SK-N-SH (cell line): ENCODE measurements at regions not wholly inside any gene's neighbourhood (a gene's known extent, or its start where the extent isn't known, plus 50 kb on each side); places are given as distances from the start of the nearest gene placed in this dataset.

Source experiments
- CTCF ChIA-PET: fragments of 300-600, 350-600 bp; formaldehyde crosslinking; extraction: SDS; loops from one replicate; lab custom pipeline; 2021; lab: Yijun Ruan, JAX
- POLR2A ChIA-PET: fragments of 350-600 bp; sonication (Branson Sonifier 250); formaldehyde crosslinking; extraction: SDS; loops from one replicate; lab custom pipeline; 2020; ENCODE audit warnings: antibody characterized with exemption, inconsistent platforms; lab: Yijun Ruan, JAX
- DNase-seq: peaks from one replicate; pipeline ENCODE4 v3.0.0; 2012
- H2AFZ ChIP-seq: fragments of 200-600 bp; sonication (generic); 2 replicates; pipeline ENCODE4 v1.8.1; 2016; ENCODE audit warnings: antibody characterized with exemption, mild to moderate bottlenecking, low read depth
- H3F3A ChIP-seq: fragments of 200-600 bp; sonication (generic); replicated peaks from 2 replicates; pipeline ENCODE3; 2016; ENCODE audit warnings: antibody characterized with exemption, mild to moderate bottlenecking; ENCODE audit not compliant: insufficient read depth
- H3K27ac ChIP-seq, 2 experiments: fragments of 200-500 bp in 1 of 2; fragments of 200-600 bp in 1 of 2; sonication (Bioruptor generic) in 1 of 2; sonication (generic), shearing (Covaris generic) in 1 of 2; 2 replicates each; pipeline versions ENCODE4 v1.5.1 to v1.6.1; 2014 to 2016; ENCODE audit warnings: low read depth in 2 of 2, inconsistent platforms in 1 of 2, low read length in 1 of 2, mild to moderate bottlenecking in 1 of 2, mixed read lengths in 1 of 2
- H3K27me3 ChIP-seq: fragments of 200-600 bp; sonication (generic), shearing (Covaris generic); 2 replicates; pipeline ENCODE4 v1.6.1; 2016; ENCODE audit warnings: mixed run types; ENCODE audit not compliant: insufficient read depth
- H3K36me3 ChIP-seq, 2 experiments: fragments of 200-500 bp in 1 of 2; fragments of 200-600 bp in 1 of 2; sonication (Bioruptor generic) in 1 of 2; sonication (generic) in 1 of 2; replicated peaks in 1 of 2; 2 replicates each; pipeline versions ENCODE3 to v1.5.1; 2014 to 2016; ENCODE audit warnings: low read length in 1 of 2, mild to moderate bottlenecking in 1 of 2; ENCODE audit not compliant: insufficient read depth in 2 of 2, control insufficient read depth in 1 of 2
- H3K4me1 ChIP-seq, 2 experiments: fragments of 200-500 bp in 1 of 2; fragments of 200-600 bp in 1 of 2; sonication (Bioruptor generic) in 1 of 2; sonication (generic), shearing (Covaris generic) in 1 of 2; 2 replicates each; pipeline versions ENCODE4 v1.5.1 to v1.6.1; 2014 to 2016; ENCODE audit warnings: low read depth in 1 of 2, low read length in 1 of 2, mixed run types in 1 of 2; ENCODE audit not compliant: insufficient read depth in 2 of 2, control insufficient read depth in 1 of 2
- H3K4me2 ChIP-seq: fragments of 200-600 bp; sonication (generic), shearing (Covaris generic); 2 replicates; pipeline ENCODE4 v1.6.1; 2017; ENCODE audit warnings: mixed run types
- H3K4me3 ChIP-seq, 2 experiments: fragments of 200-500 bp in 1 of 2; fragments of 200-600 bp in 1 of 2; sonication (Bioruptor generic) in 1 of 2; sonication (generic), shearing (Covaris generic) in 1 of 2; 2 replicates each; pipeline versions ENCODE4 v1.5.1 to v1.8.1; 2014 to 2016; ENCODE audit warnings: low read depth in 2 of 2, inconsistent platforms in 1 of 2, low read length in 1 of 2, mild to moderate bottlenecking in 1 of 2, mixed read lengths in 1 of 2, moderate library complexity in 1 of 2
- H3K79me2 ChIP-seq: fragments of 200-600 bp; sonication (generic); 2 replicates; pipeline ENCODE4 v1.8.1; 2017; ENCODE audit warnings: mild to moderate bottlenecking; ENCODE audit not compliant: insufficient read depth
- H3K9ac ChIP-seq: fragments of 200-600 bp; sonication (generic); 2 replicates; pipeline ENCODE4 v1.6.1; 2017; ENCODE audit warnings: mixed run types
- H3K9me2 ChIP-seq: fragments of 200-600 bp; sonication (generic); 2 replicates; pipeline ENCODE4 v1.6.1; 2017; ENCODE audit warnings: mixed run types
- H3K9me3 ChIP-seq: fragments of 200-600 bp; sonication (generic); 2 replicates; pipeline ENCODE4 v1.6.1; 2017; ENCODE audit warnings: mixed run types, mild to moderate bottlenecking, moderate library complexity
- H4K20me1 ChIP-seq: fragments of 200-600 bp; sonication (generic); 2 replicates; pipeline ENCODE4 v1.6.1; 2017; ENCODE audit warnings: mild to moderate bottlenecking, mixed run types; ENCODE audit not compliant: insufficient read depth
- EP300 ChIP-seq, 2 experiments: IDR thresholded peaks; 2 replicates each; pipeline versions ENCODE4 v1.4.0 to v1.6.1; 2012; ENCODE audit warnings: borderline replicate concordance in 1 of 2, low read depth in 1 of 2, low read length in 1 of 2
- FOSL2 ChIP-seq: IDR thresholded peaks from 2 replicates; pipeline ENCODE4 v1.4.0; 2012; ENCODE audit warnings: low read depth, mild to moderate bottlenecking, moderate library complexity, borderline replicate concordance
- FOXM1 ChIP-seq: IDR thresholded peaks from 2 replicates; pipeline ENCODE4 v1.4.0; 2012; ENCODE audit warnings: low read depth, mild to moderate bottlenecking
- GABPA ChIP-seq: IDR thresholded peaks from 2 replicates; pipeline ENCODE4 v1.4.0; 2012; ENCODE audit warnings: low read depth, mild to moderate bottlenecking
- GATA2 ChIP-seq: sonication (generic); formaldehyde crosslinking; IDR thresholded peaks from 2 replicates; pipeline ENCODE4 v1.5.0; 2020; ENCODE audit warnings: mild to moderate bottlenecking, missing genetic modification reagents
- MEF2A ChIP-seq: IDR thresholded peaks from 2 replicates; pipeline ENCODE4 v1.4.0; 2012; ENCODE audit warnings: low read depth, borderline replicate concordance
- MXI1 ChIP-seq: IDR thresholded peaks from 2 replicates; pipeline ENCODE4 v1.6.1; 2012; ENCODE audit warnings: mild to moderate bottlenecking, low read depth, low read length, improper control_type of control experiment
- NFIC ChIP-seq: IDR thresholded peaks from 2 replicates; pipeline ENCODE4 v1.4.0; 2012; ENCODE audit warnings: borderline replicate concordance
- NRF1 ChIP-seq: IDR thresholded peaks from 2 replicates; pipeline ENCODE4 v1.6.1; 2012; ENCODE audit warnings: low read depth, mild to moderate bottlenecking, low read length
- POLR2AphosphoS5 ChIP-seq: IDR thresholded peaks from 2 replicates; pipeline ENCODE4 v1.6.1; 2012; ENCODE audit warnings: low read depth, low read length
- RAD21 ChIP-seq: IDR thresholded peaks from 2 replicates; pipeline ENCODE4 v1.6.1; 2012; ENCODE audit warnings: mild to moderate bottlenecking, low read length
- RCOR1 ChIP-seq: fragments of 150-350 bp; IDR thresholded peaks from 2 replicates; pipeline ENCODE4 v1.6.1; 2017; ENCODE audit warnings: antibody characterized with exemption, low read length
- SIN3A ChIP-seq: IDR thresholded peaks from 2 replicates; pipeline ENCODE4 v1.6.1; 2012; ENCODE audit warnings: low read depth, mild to moderate bottlenecking, low read length, moderate library complexity, borderline replicate concordance
- SMC3 ChIP-seq: IDR thresholded peaks from 2 replicates; pipeline ENCODE4 v1.6.1; 2012; ENCODE audit warnings: low read depth, low read length, improper control_type of control experiment
- TAF1 ChIP-seq: IDR thresholded peaks from 2 replicates; pipeline ENCODE4 v1.6.1; 2012; ENCODE audit warnings: low read depth, mild to moderate bottlenecking, low read length, moderate library complexity, borderline replicate concordance
- WGBS: methylation state at CpG from one replicate; pipeline ENCODE4 v1.1.6; 2017; ENCODE audit warnings: low lambda C conversion rate; 5-methylcytosine and 5-hydroxymethylcytosine counted together
- TF ChIP-seq, protein P1 (sequence below): IDR thresholded peaks from 2 replicates; pipeline ENCODE4 v1.4.0; 2012; ENCODE audit warnings: low read depth
- TF ChIP-seq, protein P2 (sequence below): IDR thresholded peaks from 2 replicates; pipeline ENCODE4 v1.4.0; 2012; ENCODE audit warnings: low read depth, borderline replicate concordance
- TF ChIP-seq, protein P3 (sequence below): IDR thresholded peaks from 2 replicates; pipeline ENCODE4 v1.6.1; 2012; ENCODE audit warnings: mild to moderate bottlenecking, low read depth, low read length, moderate library complexity
- TF ChIP-seq, protein P4 (sequence below): fragments of 200-600 bp; sonication (generic); IDR thresholded peaks from 2 replicates; pipeline ENCODE4 v1.6.1; 2017; ENCODE audit warnings: antibody characterized with exemption, mild to moderate bottlenecking, moderate library complexity

DNA sequence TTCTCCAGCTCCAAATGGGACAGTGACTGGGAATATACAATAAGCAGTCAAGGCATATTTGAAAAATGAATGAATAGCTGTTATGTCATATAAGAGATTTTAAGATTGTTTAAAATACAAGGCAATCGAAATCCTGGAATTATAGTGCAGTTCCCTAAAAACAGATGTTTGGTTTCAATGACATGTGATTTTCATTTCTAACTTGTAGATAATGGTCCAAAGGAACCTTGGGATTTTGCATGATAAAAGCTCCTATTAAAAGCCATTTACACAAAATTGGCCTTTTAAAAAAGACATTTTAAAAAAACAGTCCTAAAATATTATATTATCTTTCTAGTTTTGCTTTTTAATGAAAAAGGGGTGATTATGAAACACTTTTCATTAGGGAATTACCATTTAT is 905.1 kb downstream of the GALC start (continued):
- TF ChIP-seq FOXM1, result no peak
- no peak for TF ChIP-seq NFIC
- TF ChIP-seq RCOR1, result no peak
- TF ChIP-seq, protein P1, sequence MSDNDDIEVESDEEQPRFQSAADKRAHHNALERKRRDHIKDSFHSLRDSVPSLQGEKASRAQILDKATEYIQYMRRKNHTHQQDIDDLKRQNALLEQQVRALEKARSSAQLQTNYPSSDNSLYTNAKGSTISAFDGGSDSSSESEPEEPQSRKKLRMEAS, result no peak
- no peak for TF ChIP-seq GATA2 (CRISPR knock-in tag)
- TF ChIP-seq MEF2A, result no peak

DNA sequence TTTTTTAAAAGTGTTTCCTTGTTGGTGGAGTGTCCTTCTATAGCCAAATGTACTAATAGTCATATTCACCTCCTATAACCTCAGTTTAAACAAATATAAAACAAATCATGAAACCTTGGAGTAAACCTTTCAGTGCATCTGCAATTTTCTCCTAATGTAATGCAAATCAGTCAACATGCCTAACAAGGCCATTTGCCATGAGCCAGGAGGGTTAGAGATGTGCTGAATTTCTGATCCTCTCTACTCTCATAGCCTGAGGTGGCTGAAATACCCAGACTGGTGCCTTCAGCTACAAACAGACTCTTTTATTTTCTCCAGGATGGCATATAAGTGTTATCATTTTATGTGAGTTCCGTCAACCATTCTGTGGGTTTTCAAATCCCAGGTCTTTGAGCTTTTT is 908.1 kb downstream of the GALC start:
- POLR2A ChIA-PET, result no interaction called here
- no peak overlapping the region for H3K27ac ChIP-seq
- H3K36me3 ChIP-seq, result no peaks in the 10 kb centered on the region
- no peaks in the 10 kb centered on the region for H3K79me2 ChIP-seq
- no peak overlapping the region for H2AFZ ChIP-seq
- no peak for TF ChIP-seq RAD21
- no peak for TF ChIP-seq FOSL2
- TF ChIP-seq SIN3A, result no peak
- TF ChIP-seq NRF1, result no peak
- TF ChIP-seq, protein P2, sequence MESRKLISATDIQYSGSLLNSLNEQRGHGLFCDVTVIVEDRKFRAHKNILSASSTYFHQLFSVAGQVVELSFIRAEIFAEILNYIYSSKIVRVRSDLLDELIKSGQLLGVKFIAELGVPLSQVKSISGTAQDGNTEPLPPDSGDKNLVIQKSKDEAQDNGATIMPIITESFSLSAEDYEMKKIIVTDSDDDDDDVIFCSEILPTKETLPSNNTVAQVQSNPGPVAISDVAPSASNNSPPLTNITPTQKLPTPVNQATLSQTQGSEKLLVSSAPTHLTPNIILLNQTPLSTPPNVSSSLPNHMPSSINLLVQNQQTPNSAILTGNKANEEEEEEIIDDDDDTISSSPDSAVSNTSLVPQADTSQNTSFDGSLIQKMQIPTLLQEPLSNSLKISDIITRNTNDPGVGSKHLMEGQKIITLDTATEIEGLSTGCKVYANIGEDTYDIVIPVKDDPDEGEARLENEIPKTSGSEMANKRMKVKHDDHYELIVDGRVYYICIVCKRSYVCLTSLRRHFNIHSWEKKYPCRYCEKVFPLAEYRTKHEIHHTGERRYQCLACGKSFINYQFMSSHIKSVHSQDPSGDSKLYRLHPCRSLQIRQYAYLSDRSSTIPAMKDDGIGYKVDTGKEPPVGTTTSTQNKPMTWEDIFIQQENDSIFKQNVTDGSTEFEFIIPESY, result no peak
- no peak for TF ChIP-seq SMC3
- TF ChIP-seq, protein P3, sequence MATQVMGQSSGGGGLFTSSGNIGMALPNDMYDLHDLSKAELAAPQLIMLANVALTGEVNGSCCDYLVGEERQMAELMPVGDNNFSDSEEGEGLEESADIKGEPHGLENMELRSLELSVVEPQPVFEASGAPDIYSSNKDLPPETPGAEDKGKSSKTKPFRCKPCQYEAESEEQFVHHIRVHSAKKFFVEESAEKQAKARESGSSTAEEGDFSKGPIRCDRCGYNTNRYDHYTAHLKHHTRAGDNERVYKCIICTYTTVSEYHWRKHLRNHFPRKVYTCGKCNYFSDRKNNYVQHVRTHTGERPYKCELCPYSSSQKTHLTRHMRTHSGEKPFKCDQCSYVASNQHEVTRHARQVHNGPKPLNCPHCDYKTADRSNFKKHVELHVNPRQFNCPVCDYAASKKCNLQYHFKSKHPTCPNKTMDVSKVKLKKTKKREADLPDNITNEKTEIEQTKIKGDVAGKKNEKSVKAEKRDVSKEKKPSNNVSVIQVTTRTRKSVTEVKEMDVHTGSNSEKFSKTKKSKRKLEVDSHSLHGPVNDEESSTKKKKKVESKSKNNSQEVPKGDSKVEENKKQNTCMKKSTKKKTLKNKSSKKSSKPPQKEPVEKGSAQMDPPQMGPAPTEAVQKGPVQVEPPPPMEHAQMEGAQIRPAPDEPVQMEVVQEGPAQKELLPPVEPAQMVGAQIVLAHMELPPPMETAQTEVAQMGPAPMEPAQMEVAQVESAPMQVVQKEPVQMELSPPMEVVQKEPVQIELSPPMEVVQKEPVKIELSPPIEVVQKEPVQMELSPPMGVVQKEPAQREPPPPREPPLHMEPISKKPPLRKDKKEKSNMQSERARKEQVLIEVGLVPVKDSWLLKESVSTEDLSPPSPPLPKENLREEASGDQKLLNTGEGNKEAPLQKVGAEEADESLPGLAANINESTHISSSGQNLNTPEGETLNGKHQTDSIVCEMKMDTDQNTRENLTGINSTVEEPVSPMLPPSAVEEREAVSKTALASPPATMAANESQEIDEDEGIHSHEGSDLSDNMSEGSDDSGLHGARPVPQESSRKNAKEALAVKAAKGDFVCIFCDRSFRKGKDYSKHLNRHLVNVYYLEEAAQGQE, result no peak
- TF ChIP-seq EP300 (IDR thresholded peaks at IDR 0.05; ENCODE audit: borderline replicate concordance in 1 of 2, low read depth in 1 of 2, low read length in 1 of 2), result no peak
- TF ChIP-seq, protein P4, sequence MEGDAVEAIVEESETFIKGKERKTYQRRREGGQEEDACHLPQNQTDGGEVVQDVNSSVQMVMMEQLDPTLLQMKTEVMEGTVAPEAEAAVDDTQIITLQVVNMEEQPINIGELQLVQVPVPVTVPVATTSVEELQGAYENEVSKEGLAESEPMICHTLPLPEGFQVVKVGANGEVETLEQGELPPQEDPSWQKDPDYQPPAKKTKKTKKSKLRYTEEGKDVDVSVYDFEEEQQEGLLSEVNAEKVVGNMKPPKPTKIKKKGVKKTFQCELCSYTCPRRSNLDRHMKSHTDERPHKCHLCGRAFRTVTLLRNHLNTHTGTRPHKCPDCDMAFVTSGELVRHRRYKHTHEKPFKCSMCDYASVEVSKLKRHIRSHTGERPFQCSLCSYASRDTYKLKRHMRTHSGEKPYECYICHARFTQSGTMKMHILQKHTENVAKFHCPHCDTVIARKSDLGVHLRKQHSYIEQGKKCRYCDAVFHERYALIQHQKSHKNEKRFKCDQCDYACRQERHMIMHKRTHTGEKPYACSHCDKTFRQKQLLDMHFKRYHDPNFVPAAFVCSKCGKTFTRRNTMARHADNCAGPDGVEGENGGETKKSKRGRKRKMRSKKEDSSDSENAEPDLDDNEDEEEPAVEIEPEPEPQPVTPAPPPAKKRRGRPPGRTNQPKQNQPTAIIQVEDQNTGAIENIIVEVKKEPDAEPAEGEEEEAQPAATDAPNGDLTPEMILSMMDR, result no peak
- no peak for TF ChIP-seq TAF1
- TF ChIP-seq GABPA, result no peak
- no peak for TF ChIP-seq POLR2AphosphoS5
- no peak for TF ChIP-seq MXI1
- no peak for TF ChIP-seq RCOR1
- TF ChIP-seq, all 33 proteins: peak for 0
- CTCF ChIA-PET, result no interaction called here
- Histone ChIP-seq H3K9me3 (no peaks in the 10 kb centered on the region), H3K27me3 (no peaks in the 10 kb centered on the region), H3K9me2 (no peaks in the 10 kb centered on the region), H3K4me2 (no peak overlapping the region), H3K4me1 (no peaks in the 10 kb centered on the region), H4K20me1 (no peaks in the 10 kb centered on the region), H3K9ac (no peak overlapping the region), H3F3A (no peaks in the 10 kb centered on the region), H3K4me3 (no peak overlapping the region)
- no peak for DNase-seq
- 30% methylated on average over 1 of the region's 1 CpG for WGBS
